H9 (cell line): ENCODE measurements at regions not wholly inside any gene's neighbourhood (a gene's known extent, or its start where the extent isn't known, plus 50 kb on each side); places are given as distances from the start of the nearest gene placed in this dataset.
A peak's percentile ranks its signal among the peaks of the same experiment; 100 is the strongest.

Experiments
- DNase-seq: peaks from one replicate; pipeline ENCODE4 v3.0.0-alpha.2; 2017
- H2AFZ ChIP-seq: one replicate; pipeline ENCODE4 v1.6.1; 2013; ENCODE audit warnings: mild to moderate bottlenecking, low read length, control low read depth, moderate library complexity
- H2AK5ac ChIP-seq: 2 replicates; pipeline ENCODE4 v1.6.1; 2013; ENCODE audit warnings: low read length, control low read depth, mixed read lengths; ENCODE audit not compliant: insufficient read length
- H2BK120ac ChIP-seq: one replicate; pipeline ENCODE4 v1.6.1; 2013; ENCODE audit warnings: low read depth, mild to moderate bottlenecking, low read length, control low read depth, inconsistent platforms; ENCODE audit not compliant: poor library complexity, severe bottlenecking
- H2BK12ac ChIP-seq: 2 replicates; pipeline ENCODE4 v1.6.1; 2013; ENCODE audit warnings: low read length, control low read depth, mixed read lengths, low read depth; ENCODE audit not compliant: insufficient read length
- H2BK15ac ChIP-seq: 2 replicates; pipeline ENCODE4 v1.6.1; 2013; ENCODE audit warnings: low read depth, low read length, control low read depth
- H2BK20ac ChIP-seq: one replicate; pipeline ENCODE4 v1.6.1; 2013; ENCODE audit warnings: low read depth, mild to moderate bottlenecking, low read length, control low read depth, inconsistent platforms; ENCODE audit not compliant: poor library complexity, severe bottlenecking
- H2BK5ac ChIP-seq: 2 replicates; pipeline ENCODE4 v1.6.1; 2013; ENCODE audit warnings: low read length, control low read depth, mixed read lengths; ENCODE audit not compliant: insufficient read length
- H3K14ac ChIP-seq: 2 replicates; pipeline ENCODE4 v1.6.1; 2013; ENCODE audit warnings: low read length, control low read depth; ENCODE audit not compliant: insufficient read depth
- H3K18ac ChIP-seq: 2 replicates; pipeline ENCODE4 v1.6.1; 2013; ENCODE audit warnings: low read depth, mild to moderate bottlenecking, mixed read lengths, low read length, control low read depth; ENCODE audit not compliant: insufficient read length
- H3K23ac ChIP-seq: 2 replicates; pipeline ENCODE4 v1.6.1; 2013; ENCODE audit warnings: low read length, control low read depth, mixed read lengths, low read depth; ENCODE audit not compliant: insufficient read length
- H3K23me2 ChIP-seq: 2 replicates; pipeline ENCODE4 v1.6.1; 2013; ENCODE audit warnings: low read depth, mild to moderate bottlenecking, mixed read lengths, low read length, control low read depth; ENCODE audit not compliant: insufficient read length, poor library complexity, severe bottlenecking
- H3K27ac ChIP-seq: 2 replicates; pipeline ENCODE4 v1.5.1; 2013; ENCODE audit warnings: low read length, control low read depth, mixed read lengths, low read depth; ENCODE audit not compliant: insufficient read length
- H3K27me3 ChIP-seq: 2 replicates; pipeline ENCODE4 v1.6.1; 2013; ENCODE audit warnings: low read length, control low read depth, inconsistent platforms; ENCODE audit not compliant: insufficient read depth
- H3K4ac ChIP-seq: 2 replicates; pipeline ENCODE4 v1.6.1; 2013; ENCODE audit warnings: low read depth, mild to moderate bottlenecking, control low read depth, inconsistent platforms, low read length, moderate library complexity
- H3K4me1 ChIP-seq: 2 replicates; pipeline ENCODE4 v1.6.1; 2013; ENCODE audit warnings: low read length, control low read depth, inconsistent platforms; ENCODE audit not compliant: insufficient read depth
- H3K4me2 ChIP-seq: 2 replicates; pipeline ENCODE4 v1.6.1; 2013; ENCODE audit warnings: low read length, control low read depth, mixed read lengths; ENCODE audit not compliant: insufficient read length, insufficient read depth
- H3K56ac ChIP-seq: 2 replicates; pipeline ENCODE4 v1.6.1; 2013; ENCODE audit warnings: low read depth, mild to moderate bottlenecking, mixed read lengths, low read length, control low read depth; ENCODE audit not compliant: insufficient read length
- H3K79me1 ChIP-seq: 2 replicates; pipeline ENCODE4 v1.6.1; 2013; ENCODE audit warnings: low read depth, mild to moderate bottlenecking, moderate library complexity, low read length, control low read depth, inconsistent platforms; ENCODE audit not compliant: insufficient read depth, poor library complexity, severe bottlenecking
- H3K79me2 ChIP-seq: 2 replicates; pipeline ENCODE4 v1.6.1; 2013; ENCODE audit warnings: low read length, control low read depth, inconsistent platforms; ENCODE audit not compliant: insufficient read depth
- H3K9ac ChIP-seq: 2 replicates; pipeline ENCODE4 v1.6.1; 2013; ENCODE audit warnings: low read length, control low read depth, mixed read lengths; ENCODE audit not compliant: insufficient read length; ENCODE audit errors: extremely low read depth
- H3K9me3 ChIP-seq: one replicate; pipeline ENCODE4 v1.6.1; 2013; ENCODE audit warnings: low read depth, low read length, inconsistent platforms; ENCODE audit not compliant: control insufficient read depth
- H3T11ph ChIP-seq: one replicate; pipeline ENCODE4 v1.6.1; 2013; ENCODE audit warnings: mild to moderate bottlenecking, low read length, control low read depth, inconsistent platforms
- H4K20me1 ChIP-seq: one replicate; pipeline ENCODE4 v1.6.1; 2013; ENCODE audit not compliant: control insufficient read depth, insufficient read length, insufficient read depth
- H4K5ac ChIP-seq: 2 replicates; pipeline ENCODE4 v1.6.1; 2013; ENCODE audit warnings: low read depth, mild to moderate bottlenecking, mixed read lengths, low read length, control low read depth; ENCODE audit not compliant: insufficient read length
- H4K8ac ChIP-seq: replicated peaks from 2 replicates; pipeline ENCODE4 v1.6.1; 2013; ENCODE audit warnings: low read length, control low read depth, mixed read lengths, low read depth; ENCODE audit not compliant: insufficient read length
- H4K91ac ChIP-seq: 2 replicates; pipeline ENCODE4 v1.6.1; 2013; ENCODE audit warnings: low read depth, mild to moderate bottlenecking, moderate library complexity, mixed read lengths, low read length, control low read depth; ENCODE audit not compliant: insufficient read length
- H3K27ac Mint-ChIP-seq, 3 experiments: 2 replicates in 2 of 3; 3 replicates in 1 of 3; pipeline ENCODE4 v1.8.0; 2020 to 2021; ENCODE audit warnings: mixed read lengths in 3 of 3, mild to moderate bottlenecking in 1 of 3, moderate library complexity in 1 of 3
- H3K27me3 Mint-ChIP-seq: 2 replicates; pipeline ENCODE4 v1.8.0; 2021; ENCODE audit warnings: low read depth, mild to moderate bottlenecking, moderate library complexity, mixed read lengths
- H3K36me3 Mint-ChIP-seq, 3 experiments: 2 replicates in 2 of 3; 3 replicates in 1 of 3; pipeline ENCODE4 v1.8.0; 2020 to 2021; ENCODE audit warnings: low read depth in 3 of 3, mixed read lengths in 3 of 3; ENCODE audit not compliant: insufficient read depth in 1 of 3
- H3K4me1 Mint-ChIP-seq, 2 experiments: 2 replicates each; pipeline ENCODE4 v1.8.0; 2020; ENCODE audit warnings: mixed read lengths in 2 of 2
- H3K4me3 Mint-ChIP-seq, 2 experiments: 2 replicates in 1 of 2; 3 replicates in 1 of 2; pipeline ENCODE4 v1.8.0; 2020 to 2021; ENCODE audit warnings: mild to moderate bottlenecking in 2 of 2, mixed read lengths in 2 of 2, moderate library complexity in 1 of 2
- H3K9me3 Mint-ChIP-seq, 2 experiments: 2 replicates in 1 of 2; 3 replicates in 1 of 2; pipeline ENCODE4 v1.8.0; 2020; ENCODE audit warnings: mild to moderate bottlenecking in 2 of 2, mixed read lengths in 2 of 2, moderate library complexity in 1 of 2
- WGBS: extraction: QIAGEN DNeasy Blood & Tissue Kit; methylation state at CpG from one replicate; pipeline ENCODE4 v1.1.7; 2013; ENCODE audit warnings: missing lambda C conversion rate, low lambda C conversion rate, mixed read lengths; ENCODE audit not compliant: insufficient read length; ENCODE audit errors: extremely low coverage; 5-methylcytosine and 5-hydroxymethylcytosine counted together
- TF ChIP-seq, protein P1 (sequence below): fragments of 200-600 bp; sonication (generic); conservative IDR thresholded peaks from 3 replicates; pipeline ENCODE4 v1.8.0; 2021; ENCODE audit warnings: antibody characterized with exemption, mild to moderate bottlenecking

DNA sequence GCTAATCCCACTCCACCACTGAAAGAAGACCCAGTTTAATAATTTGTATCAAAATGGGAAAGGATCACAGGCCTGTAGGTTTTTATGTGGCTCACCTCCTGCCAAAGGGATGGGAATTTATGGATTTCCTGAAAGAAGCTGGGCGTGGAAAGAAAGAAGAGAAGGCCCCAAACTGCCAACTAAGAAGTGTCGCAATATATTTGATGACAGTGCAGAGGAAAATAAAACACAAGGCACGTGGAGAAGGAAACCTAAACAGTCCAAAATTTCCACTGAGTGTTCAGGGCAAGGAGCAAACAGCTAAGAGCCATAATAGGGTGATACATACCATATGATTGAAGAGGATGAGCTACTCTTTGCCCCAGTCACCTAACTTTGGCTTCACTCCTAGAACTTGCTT is 667.2 kb downstream of the GATA3 start:
- H3K79me2 ChIP-seq = no peaks in the 10 kb centered on the region
- no peaks in the 10 kb centered on the region for H4K20me1 ChIP-seq
- TF ChIP-seq, protein P1, sequence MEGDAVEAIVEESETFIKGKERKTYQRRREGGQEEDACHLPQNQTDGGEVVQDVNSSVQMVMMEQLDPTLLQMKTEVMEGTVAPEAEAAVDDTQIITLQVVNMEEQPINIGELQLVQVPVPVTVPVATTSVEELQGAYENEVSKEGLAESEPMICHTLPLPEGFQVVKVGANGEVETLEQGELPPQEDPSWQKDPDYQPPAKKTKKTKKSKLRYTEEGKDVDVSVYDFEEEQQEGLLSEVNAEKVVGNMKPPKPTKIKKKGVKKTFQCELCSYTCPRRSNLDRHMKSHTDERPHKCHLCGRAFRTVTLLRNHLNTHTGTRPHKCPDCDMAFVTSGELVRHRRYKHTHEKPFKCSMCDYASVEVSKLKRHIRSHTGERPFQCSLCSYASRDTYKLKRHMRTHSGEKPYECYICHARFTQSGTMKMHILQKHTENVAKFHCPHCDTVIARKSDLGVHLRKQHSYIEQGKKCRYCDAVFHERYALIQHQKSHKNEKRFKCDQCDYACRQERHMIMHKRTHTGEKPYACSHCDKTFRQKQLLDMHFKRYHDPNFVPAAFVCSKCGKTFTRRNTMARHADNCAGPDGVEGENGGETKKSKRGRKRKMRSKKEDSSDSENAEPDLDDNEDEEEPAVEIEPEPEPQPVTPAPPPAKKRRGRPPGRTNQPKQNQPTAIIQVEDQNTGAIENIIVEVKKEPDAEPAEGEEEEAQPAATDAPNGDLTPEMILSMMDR = no peak
- H3K27ac ChIP-seq = no peak overlapping the region
- no peak overlapping the region for H3K4ac ChIP-seq
- H3K14ac ChIP-seq = no peak overlapping the region
- Mint-ChIP-seq H3K27me3 (no peaks in the 10 kb centered on the region; the same call in 1 of the 2 replicates), H3K4me1 (peaks cover 2 to 5% of the 10 kb centered on the region in 2 experiments; a peak in 2 of 4 replicates), H3K36me3 (peaks cover 0 to 4% (median 1%) of the 10 kb centered on the region in 3 experiments; a peak in 1 of 7 replicates), H3K9me3 (peaks cover 5 to 11% of the 10 kb centered on the region in 2 experiments), H3K4me3 (no peak overlapping the region), H3K27ac (peak overlapping the region in 1 of 3 experiments; percentile 56; a peak in 1 of 7 replicates)
- no peak for DNase-seq
- no peak overlapping the region for H4K5ac ChIP-seq
- no peak overlapping the region for H3T11ph ChIP-seq
- H3K56ac ChIP-seq = no peak overlapping the region
- H2AFZ ChIP-seq = no peak overlapping the region
- H2BK5ac ChIP-seq = no peak overlapping the region
- H2BK120ac ChIP-seq = no peak overlapping the region
- H3K27me3 ChIP-seq = no peaks in the 10 kb centered on the region
- no CpG with 5 or more reads among the region's 3 CpGs for WGBS
- no peak overlapping the region for H4K8ac ChIP-seq
- no peak overlapping the region for H3K4me2 ChIP-seq
- no peak overlapping the region for H2BK20ac ChIP-seq
- H3K18ac ChIP-seq = no peak overlapping the region
- H3K79me1 ChIP-seq = no peaks in the 10 kb centered on the region
- no peak overlapping the region for H2BK12ac ChIP-seq
- no peaks in the 10 kb centered on the region for H3K9me3 ChIP-seq
- H2BK15ac ChIP-seq = no peak overlapping the region
- no peak overlapping the region for H3K9ac ChIP-seq
- H4K91ac ChIP-seq = no peak overlapping the region
- no peaks in the 10 kb centered on the region for H3K23me2 ChIP-seq
- H2AK5ac ChIP-seq = no peak overlapping the region
- H3K23ac ChIP-seq = no peak overlapping the region
- no peaks in the 10 kb centered on the region for H3K4me1 ChIP-seq
